NT2/D1 (cell line): ENCODE measurements at regions not wholly inside any gene's neighbourhood (a gene's known extent, or its start where the extent isn't known, plus 50 kb on each side); places are given as distances from the start of the nearest gene placed in this dataset.

Experiments
- SUZ12 ChIP-seq: IDR thresholded peaks from 2 replicates; pipeline ENCODE4 v1.6.1; 2011; ENCODE audit not compliant: insufficient read length, insufficient read depth; ENCODE audit errors: extremely low read depth
- YY1 ChIP-seq: IDR thresholded peaks from 2 replicates; pipeline ENCODE4 v1.6.1; 2011; ENCODE audit not compliant: insufficient read length, insufficient read depth
- ZNF274 ChIP-seq: IDR thresholded peaks from 2 replicates; pipeline ENCODE4 v1.6.1; 2011; ENCODE audit warnings: mild to moderate bottlenecking, low read depth, low read length

DNA sequence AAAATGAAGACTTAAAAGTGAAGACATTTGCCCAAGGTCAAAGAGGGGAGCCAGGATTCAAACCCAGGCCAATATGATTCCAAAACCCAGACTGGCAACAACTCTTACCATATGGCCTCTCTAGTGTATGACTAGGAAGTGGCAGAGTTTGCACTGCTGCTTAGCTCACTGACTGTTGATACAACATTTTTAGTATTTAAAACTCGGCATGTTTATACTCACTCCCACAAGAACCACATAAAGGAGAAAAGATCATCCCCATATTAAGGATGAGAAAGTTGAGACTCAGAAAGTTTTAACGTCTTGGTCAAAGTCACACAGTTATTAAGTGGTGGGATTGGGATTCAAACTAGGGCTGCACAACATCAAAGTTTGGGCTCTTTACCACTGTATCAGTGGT, 81.7 kb downstream of the CCDC34 start:
- TF ChIP-seq ZNF274, result no peak
- TF ChIP-seq SUZ12, result no peak
- no peak for TF ChIP-seq YY1
